ENCODE measurements at regions not wholly inside any gene's neighbourhood (a gene's known extent, or its start where the extent isn't known, plus 50 kb on each side); places are given as distances from the start of the nearest gene placed in this dataset.
"Not testable (repeated sequence)": the region's sequence is repeated elsewhere in the genome, so short reads cannot be mapped to it uniquely, and the experiment has no call there.

- DNase-seq (ENCODE audit: low read depth in 2 of 3, low spot score in 2 of 3): no peak
These were observed 126.5 kb upstream of the NTF3 start for GRCh38 chr12:5305425-5305824.

DNA sequence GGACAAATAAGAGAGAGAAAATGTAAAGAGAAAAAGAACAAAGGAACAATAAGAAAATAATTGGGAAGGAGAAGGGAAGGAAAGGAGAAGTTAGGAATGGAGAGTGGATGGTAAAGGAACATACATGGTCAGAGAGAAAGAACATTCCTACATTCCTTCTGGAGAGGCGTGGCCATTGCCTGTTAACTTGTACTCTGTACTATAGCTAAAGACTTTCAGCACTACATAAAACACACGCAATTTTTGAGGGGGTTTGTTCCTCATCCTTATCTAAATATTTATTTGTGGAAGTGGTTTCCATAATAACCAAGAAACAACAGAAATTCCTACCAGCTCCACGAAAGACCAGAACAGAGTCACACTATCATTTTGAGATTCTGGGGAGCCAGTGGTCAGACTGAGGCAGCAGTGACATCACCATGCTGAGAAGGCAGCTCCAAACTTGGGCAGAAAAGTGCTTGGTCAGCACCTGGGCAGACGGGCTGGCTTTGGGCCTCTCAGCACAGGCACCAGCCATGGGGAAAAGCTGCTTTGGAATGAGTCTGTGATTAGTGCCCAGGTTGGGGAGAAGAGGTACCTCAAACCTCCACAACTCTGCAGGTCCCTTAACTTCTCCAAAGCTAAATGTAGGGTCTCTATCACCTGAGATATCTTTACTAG is 125.9 kb upstream of the NTF3 start:
- no peak for DNase-seq (ENCODE audit: low read depth in 2 of 3, low spot score in 2 of 3)

GRCh38 chr12:5307065-5307464 is 124.8 kb upstream of the NTF3 start:
- no peak for DNase-seq (ENCODE audit: low read depth in 2 of 3, low spot score in 2 of 3)

GRCh38 chr12:5308216-5308615 is 123.7 kb upstream of the NTF3 start:
- no peak for DNase-seq (ENCODE audit: low read depth in 2 of 3, low spot score in 2 of 3)

DNA sequence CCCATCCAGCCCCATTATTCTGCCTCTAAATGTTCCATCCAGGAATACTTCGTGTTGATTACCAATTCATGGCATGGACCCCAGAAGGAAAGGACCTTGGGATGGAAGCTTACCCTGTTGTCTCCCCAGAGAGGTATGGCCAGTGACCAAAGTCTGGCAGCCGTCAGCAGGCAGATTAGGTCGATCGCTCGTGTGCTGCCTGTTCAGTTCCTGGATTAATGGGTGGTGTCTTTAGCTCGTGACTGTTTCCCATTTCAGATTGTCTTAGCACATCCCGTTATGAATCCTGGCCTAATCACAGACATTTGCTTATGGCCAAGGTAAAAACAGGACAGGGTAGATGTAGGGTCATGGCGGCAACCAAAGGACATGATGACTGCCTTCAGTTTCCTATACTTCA is 122.9 kb upstream of the NTF3 start:
- no peak for DNase-seq (ENCODE audit: low read depth in 2 of 3, low spot score in 2 of 3)

DNA sequence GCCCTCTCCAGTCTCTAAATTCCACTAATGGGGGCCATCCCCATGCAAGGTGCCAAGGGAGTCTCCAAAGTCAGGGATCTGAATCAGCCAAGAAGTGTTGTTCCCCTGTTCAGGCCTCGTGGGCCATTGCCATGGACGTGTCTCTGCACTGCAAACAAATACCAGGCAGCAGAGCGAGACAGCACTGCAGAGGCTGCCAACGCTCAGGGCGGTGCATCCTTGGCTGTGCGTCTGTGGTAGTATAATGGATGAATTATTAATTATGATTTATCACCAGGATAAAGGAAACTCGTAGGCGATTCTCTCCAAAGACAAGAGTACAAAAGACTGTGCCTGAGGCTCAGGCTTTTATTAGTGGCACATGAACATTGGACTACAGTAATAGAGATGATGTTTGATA is 122.3 kb upstream of the NTF3 start:
- no peak for DNase-seq (ENCODE audit: low read depth in 2 of 3, low spot score in 2 of 3)

- no peak for DNase-seq (ENCODE audit: low read depth in 2 of 3, low spot score in 2 of 3)
These were observed 121.8 kb upstream of the NTF3 start for GRCh38 chr12:5310151-5310550.

- no peak for DNase-seq (ENCODE audit: low read depth in 2 of 3, low spot score in 2 of 3)
These were observed 114.4 kb upstream of the NTF3 start for GRCh38 chr12:5317556-5317955.

DNA sequence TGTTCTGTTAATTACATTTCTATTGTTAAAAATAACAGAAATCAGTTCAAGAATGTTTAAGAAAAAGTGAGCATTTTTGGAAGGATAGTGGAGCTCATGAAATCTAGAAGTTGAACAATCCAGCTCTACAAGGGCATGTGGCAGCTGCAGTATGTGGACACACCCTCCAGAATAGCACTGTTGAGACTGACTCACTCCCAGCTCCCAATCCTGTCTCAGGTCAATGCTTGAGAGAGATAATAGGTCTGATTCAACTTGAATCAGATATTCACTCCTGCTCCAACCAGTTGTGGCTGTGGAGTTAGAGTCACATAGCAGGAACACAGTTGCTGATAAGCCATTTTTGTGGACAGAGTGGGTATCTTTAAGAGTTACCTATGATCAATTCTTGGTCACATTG is 113.0 kb upstream of the NTF3 start:
- no peak for DNase-seq (ENCODE audit: low read depth in 2 of 3, low spot score in 2 of 3)

GRCh38 chr12:5328669-5329517 is 103.0 kb upstream of the NTF3 start:
- DNase-seq (ENCODE audit: low read depth in 2 of 3, low spot score in 2 of 3): no peak

DNA sequence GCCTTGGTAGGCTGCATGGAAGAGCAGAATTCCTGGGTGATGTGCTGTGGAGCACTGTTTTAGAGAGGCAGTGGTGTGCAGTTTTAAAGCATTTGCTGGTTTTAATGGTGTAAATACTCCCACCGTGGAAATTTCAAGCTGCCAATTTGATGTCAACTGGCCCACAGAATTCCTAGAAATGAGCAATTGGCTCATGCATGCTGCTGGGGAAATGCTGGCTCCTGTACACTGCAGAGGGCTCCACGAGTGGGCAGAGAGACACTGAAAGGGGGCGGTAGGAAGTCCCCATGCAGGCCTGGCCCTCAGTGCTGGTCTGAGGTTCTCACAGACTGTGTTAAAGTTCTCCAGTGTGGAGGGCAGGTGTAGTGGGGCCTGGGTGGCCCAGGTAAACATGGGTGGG is 99.4 kb upstream of the NTF3 start:
- no peak for DNase-seq (ENCODE audit: low read depth in 2 of 3, low spot score in 2 of 3)

- DNase-seq (ENCODE audit: low read depth in 2 of 3, low spot score in 2 of 3): no peak
These were observed 98.8 kb upstream of the NTF3 start for GRCh38 chr12:5333096-5333495.

DNA sequence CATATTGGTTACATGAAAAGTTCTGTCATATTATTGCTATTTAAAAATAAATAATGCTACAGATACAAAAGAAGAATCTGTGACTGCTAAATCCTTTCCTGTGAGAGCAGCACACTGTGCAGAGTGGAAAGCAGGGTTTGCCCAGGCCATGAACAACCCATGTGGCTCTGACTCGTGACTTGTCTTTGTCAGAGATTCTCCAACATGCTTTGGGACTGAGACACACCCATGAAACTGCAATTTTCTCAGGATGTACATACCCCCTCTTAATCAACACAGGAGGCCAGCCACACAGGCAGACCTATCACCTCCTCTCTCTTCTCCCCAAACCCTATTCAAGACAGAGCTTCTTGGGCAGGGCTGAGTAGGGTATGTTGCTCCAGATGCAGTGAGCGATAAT is 96.8 kb upstream of the NTF3 start:
- no peak for DNase-seq (ENCODE audit: low read depth in 2 of 3, low spot score in 2 of 3)

DNA sequence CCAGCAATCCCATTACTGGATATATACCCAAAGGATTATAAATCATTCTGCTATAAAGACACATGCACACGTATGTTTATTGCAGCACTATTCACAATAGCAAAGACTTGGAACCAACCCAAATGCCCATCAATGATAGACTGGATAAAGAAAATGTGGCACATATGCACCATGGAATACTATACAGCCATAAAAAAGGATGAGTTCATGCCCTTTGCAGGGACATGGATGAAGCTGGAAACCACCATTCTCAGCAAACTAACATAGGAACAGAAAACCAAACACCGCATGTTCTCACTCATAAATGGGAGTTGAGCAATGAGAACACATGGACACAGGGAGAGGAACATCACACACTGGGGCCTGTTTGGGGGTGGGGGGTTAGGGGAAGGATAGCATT is 90.8 kb upstream of the NTF3 start:
- not testable (repeated sequence) for DNase-seq (ENCODE audit: low read depth in 2 of 3, low spot score in 2 of 3)

GRCh38 chr12:5343711-5344110 is 88.2 kb upstream of the NTF3 start:
- no peak for DNase-seq (ENCODE audit: low read depth in 2 of 3, low spot score in 2 of 3)

DNA sequence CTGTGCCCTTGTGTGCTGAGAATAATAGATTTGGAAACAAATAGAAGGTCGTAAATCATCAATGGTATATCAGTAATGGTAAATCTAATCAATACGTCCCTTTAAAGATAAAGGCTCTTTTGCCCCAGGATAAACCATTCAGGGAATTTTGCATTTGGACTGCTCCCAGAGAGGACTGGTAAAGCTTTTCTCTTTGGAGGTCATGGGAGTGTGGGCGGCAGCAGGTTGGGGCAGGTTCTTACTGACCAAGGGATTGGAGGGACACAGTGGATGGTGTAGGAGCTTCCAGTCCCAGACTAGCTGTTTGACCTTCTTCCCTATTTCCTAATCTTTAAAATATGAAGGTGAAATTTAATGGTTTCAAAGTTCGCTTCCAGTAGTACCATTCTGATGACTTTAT is 87.8 kb upstream of the NTF3 start:
- no peak for DNase-seq (ENCODE audit: low read depth in 2 of 3, low spot score in 2 of 3)

GRCh38 chr12:5345534-5345933 is 86.4 kb upstream of the NTF3 start:
- no peak for DNase-seq (ENCODE audit: low read depth in 2 of 3, low spot score in 2 of 3)

DNA sequence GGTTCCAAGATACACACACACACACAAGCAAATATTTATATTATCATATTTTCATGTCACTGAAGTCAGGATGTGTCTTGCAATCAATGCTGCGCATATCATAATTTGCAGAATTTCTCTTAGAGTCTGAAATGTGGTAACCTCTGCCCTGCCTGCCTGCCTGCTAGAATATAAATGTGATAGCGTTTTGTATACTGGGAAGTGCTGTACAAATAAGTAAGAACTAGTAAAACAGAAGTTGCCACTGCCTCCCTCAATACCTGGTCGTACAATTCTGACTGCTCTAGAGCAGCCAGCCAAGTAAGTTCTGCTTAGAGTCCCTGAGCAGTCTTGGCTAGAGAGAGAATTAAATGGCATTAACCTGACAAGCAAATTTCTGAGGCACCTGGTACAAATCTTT is 83.9 kb upstream of the NTF3 start:
- no peak for DNase-seq (ENCODE audit: low read depth in 2 of 3, low spot score in 2 of 3)

DNA sequence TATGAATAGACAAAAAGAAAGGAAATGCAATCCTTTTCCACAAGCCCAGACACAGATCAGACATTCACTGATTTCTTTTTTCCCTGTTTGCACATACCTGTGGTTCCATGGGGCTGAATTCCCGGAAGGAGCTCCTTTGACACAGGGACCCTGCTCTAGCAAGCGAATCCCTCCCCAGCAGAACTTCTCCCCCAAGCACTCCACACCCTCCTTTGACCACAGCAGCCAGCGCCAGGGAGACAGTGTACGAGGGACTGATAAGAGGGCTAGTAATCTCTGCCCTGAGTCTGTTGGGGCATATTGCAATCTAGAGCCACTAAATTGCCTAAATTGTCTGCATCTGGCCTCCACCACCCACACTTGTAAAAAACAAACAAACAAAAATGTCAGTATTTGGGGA is 83.4 kb upstream of the NTF3 start:
- DNase-seq (ENCODE audit: low read depth in 2 of 3, low spot score in 2 of 3): peak in 1 of 3 donors; percentile 0

GRCh38 chr12:5364036-5364770 is 67.7 kb upstream of the NTF3 start:
- peak in 1 of 3 donors; percentile 12 for DNase-seq (ENCODE audit: low read depth in 2 of 3, low spot score in 2 of 3)

- no peak for DNase-seq (ENCODE audit: low read depth in 2 of 3, low spot score in 2 of 3)
These were observed 62.6 kb upstream of the NTF3 start for GRCh38 chr12:5369298-5369697.

GRCh38 chr12:5371631-5372030 is 60.3 kb upstream of the NTF3 start:
- DNase-seq (ENCODE audit: low read depth in 2 of 3, low spot score in 2 of 3): no peak
